Osteoblast (primary cell): ENCODE measurements at regions not wholly inside any gene's neighbourhood (a gene's known extent, or its start where the extent isn't known, plus 50 kb on each side); places are given as distances from the start of the nearest gene placed in this dataset.

ENCODE experiments used
- DNase-seq: peaks from one replicate; pipeline ENCODE4 v3.0.0; 2011; ENCODE audit warnings: low spot score, mixed read lengths; ENCODE audit not compliant: insufficient read length; ENCODE audit errors: missing footprints
- H2AFZ ChIP-seq: 2 replicates; pipeline ENCODE4 v1.6.0; 2011; ENCODE audit warnings: mild to moderate bottlenecking, low read length
- H3K27ac ChIP-seq: 2 replicates; pipeline ENCODE4 v1.5.1; 2011; ENCODE audit warnings: mild to moderate bottlenecking, low read depth, low read length, moderate library complexity
- H3K27me3 ChIP-seq: 2 replicates; pipeline ENCODE4 v1.6.0; 2012; ENCODE audit warnings: mild to moderate bottlenecking, control low read depth, inconsistent platforms, low read length, moderate library complexity; ENCODE audit not compliant: insufficient read depth
- H3K36me3 ChIP-seq: 2 replicates; pipeline ENCODE4 v1.5.1; 2011; ENCODE audit warnings: mild to moderate bottlenecking, low read length, control low read depth, moderate library complexity; ENCODE audit not compliant: insufficient read depth
- H3K4me1 ChIP-seq: 2 replicates; pipeline ENCODE4 v1.5.1; 2011; ENCODE audit warnings: mild to moderate bottlenecking, low read length, control low read depth, moderate library complexity; ENCODE audit not compliant: insufficient read depth
- H3K4me2 ChIP-seq: 2 replicates; pipeline ENCODE4 v1.6.0; 2011; ENCODE audit warnings: mild to moderate bottlenecking, low read length; ENCODE audit not compliant: insufficient read depth
- H3K4me3 ChIP-seq: fragments of 200-600 bp; sonication (generic); 3 replicates; pipeline ENCODE4 v1.5.1; 2012; ENCODE audit warnings: mild to moderate bottlenecking, low read length, inconsistent platforms; ENCODE audit not compliant: insufficient read depth
- H3K79me2 ChIP-seq: 2 replicates; pipeline ENCODE4 v1.6.0; 2012; ENCODE audit warnings: mild to moderate bottlenecking, low read length, control low read depth, inconsistent platforms; ENCODE audit not compliant: insufficient read depth
- H3K9me3 ChIP-seq: 2 replicates; pipeline ENCODE4 v1.5.1; 2011; ENCODE audit warnings: low read depth, low read length, control low read depth
- H4K20me1 ChIP-seq: 2 replicates; pipeline ENCODE4 v1.6.0; 2012; ENCODE audit warnings: mild to moderate bottlenecking, low read length, control low read depth; ENCODE audit not compliant: insufficient read depth
- CTCF ChIP-seq: IDR thresholded peaks from 2 replicates; pipeline ENCODE4 v1.5.1; 2011; ENCODE audit warnings: mild to moderate bottlenecking, low read depth, low read length, moderate library complexity; ENCODE audit errors: extremely low read depth

- Histone ChIP-seq H3K79me2 (no peaks in the 10 kb centered on the region), H3K4me3 (no peak overlapping the region), H4K20me1 (no peaks in the 10 kb centered on the region), H3K36me3 (no peaks in the 10 kb centered on the region), H3K4me1 (no peaks in the 10 kb centered on the region), H3K4me2 (peak overlapping the region; percentile 54), H3K27ac (peak overlapping the region; percentile 36), H2AFZ (peak overlapping the region; percentile 36), H3K9me3 (no peaks in the 10 kb centered on the region), H3K27me3 (no peaks in the 10 kb centered on the region)
- no peak for DNase-seq
- TF ChIP-seq CTCF = no peak
These were observed 155.4 kb upstream of the SMIM21 start for GRCh38 chr18:75582940-75583339.

GRCh38 chr18:75582406-75582821 lies 154.9 kb upstream of the SMIM21 start:
- H2AFZ ChIP-seq = peak overlapping the region; percentile 36
- H3K4me2 ChIP-seq = peak overlapping the region; percentile 54
- DNase-seq = no peak

GRCh38 chr18:75581336-75582131 lies 154.0 kb upstream of the SMIM21 start:
- Histone ChIP-seq H4K20me1 (no peaks in the 10 kb centered on the region), H2AFZ (peak overlapping the region; percentile 40), H3K4me2 (peak overlapping the region; percentile 54), H3K4me3 (peak overlapping the region; percentile 15), H3K36me3 (no peaks in the 10 kb centered on the region), H3K27me3 (no peaks in the 10 kb centered on the region), H3K27ac (peak overlapping the region; percentile 10), H3K79me2 (no peaks in the 10 kb centered on the region), H3K9me3 (no peaks in the 10 kb centered on the region), H3K4me1 (no peaks in the 10 kb centered on the region)
- no peak for DNase-seq
- no peak for TF ChIP-seq CTCF

More at GRCh38 chr18:75582406-75582821, 154.9 kb upstream of the SMIM21 start:
- no peak for TF ChIP-seq CTCF
- Histone ChIP-seq H3K27me3 (no peaks in the 10 kb centered on the region), H3K79me2 (no peaks in the 10 kb centered on the region), H3K4me1 (no peaks in the 10 kb centered on the region), H3K27ac (peak overlapping the region; percentile 36), H3K4me3 (no peak overlapping the region), H3K9me3 (no peaks in the 10 kb centered on the region), H4K20me1 (no peaks in the 10 kb centered on the region), H3K36me3 (no peaks in the 10 kb centered on the region)

- Histone ChIP-seq H3K27ac (no peak overlapping the region), H3K4me3 (no peak overlapping the region), H4K20me1 (no peaks in the 10 kb centered on the region), H3K4me1 (no peaks in the 10 kb centered on the region), H3K9me3 (no peaks in the 10 kb centered on the region), H3K36me3 (no peaks in the 10 kb centered on the region), H3K27me3 (no peaks in the 10 kb centered on the region), H3K4me2 (no peak overlapping the region), H3K79me2 (no peaks in the 10 kb centered on the region), H2AFZ (no peak overlapping the region)
- no peak for TF ChIP-seq CTCF
- no peak for DNase-seq
These were observed 146.7 kb upstream of the SMIM21 start for GRCh38 chr18:75574187-75574586.
